ENCODE measurements at regions not wholly inside any gene's neighbourhood (a gene's known extent, or its start where the extent isn't known, plus 50 kb on each side); places are given as distances from the start of the nearest gene placed in this dataset.

DNA sequence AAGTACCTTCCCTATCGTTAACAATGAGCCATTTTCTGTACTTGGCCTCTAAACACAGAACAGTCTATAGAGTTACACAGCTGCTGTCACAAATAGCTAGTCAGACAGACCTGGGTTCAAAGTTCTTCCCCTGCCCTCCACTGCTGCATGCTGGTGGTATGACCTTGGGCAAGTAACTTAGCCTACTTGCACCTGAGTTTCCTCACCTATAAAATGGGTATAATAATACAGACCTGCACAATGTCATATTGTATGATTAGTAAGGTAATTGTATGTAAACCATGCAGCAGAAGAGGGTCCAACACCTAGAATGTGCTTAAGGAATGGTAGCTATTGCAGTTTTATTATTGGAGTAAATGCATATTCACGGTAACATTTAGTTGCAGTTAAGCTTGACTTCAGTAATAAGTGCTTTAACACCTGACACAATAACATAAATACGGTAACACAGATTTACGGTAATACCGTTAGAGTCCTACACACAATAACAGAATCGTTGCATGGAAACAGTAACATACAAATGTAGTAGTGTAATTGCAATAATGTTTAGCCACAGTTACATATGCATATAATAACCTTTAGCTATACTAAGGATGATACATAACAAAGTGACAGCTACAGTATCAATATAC lies 193.3 kb upstream of the CSF3R start:
- no peak for DNase-seq (ENCODE audit: low read depth)

GRCh38 chr1:36675106-36675505 lies 192.4 kb upstream of the CSF3R start:
- DNase-seq (ENCODE audit: low read depth) = no peak

DNA sequence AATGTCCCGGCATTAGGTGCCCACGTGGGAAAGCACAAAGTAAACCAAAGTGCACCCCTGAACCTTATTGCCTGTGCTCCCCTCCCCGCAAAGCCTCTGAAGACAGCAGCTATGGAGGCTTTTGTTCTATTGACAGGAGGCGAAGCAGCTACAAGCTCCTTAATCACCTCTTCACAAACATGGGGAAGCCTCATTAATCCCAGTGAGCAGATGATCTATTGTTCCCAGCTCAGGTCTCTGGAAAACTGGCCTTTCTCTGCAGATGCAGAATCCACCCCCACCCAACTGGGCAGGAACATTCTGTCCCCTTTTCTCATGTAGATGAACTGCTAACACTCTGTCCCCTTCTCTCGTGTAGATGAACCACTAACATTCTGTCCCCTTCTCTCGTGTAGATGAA lies 190.5 kb upstream of the CSF3R start:
- no peak for DNase-seq (ENCODE audit: low read depth)

GRCh38 chr1:36669262-36669661 lies 186.5 kb upstream of the CSF3R start:
- no peak for DNase-seq (ENCODE audit: low read depth)

GRCh38 chr1:36667836-36668235 lies 185.1 kb upstream of the CSF3R start:
- DNase-seq (ENCODE audit: low read depth) = no peak

DNA sequence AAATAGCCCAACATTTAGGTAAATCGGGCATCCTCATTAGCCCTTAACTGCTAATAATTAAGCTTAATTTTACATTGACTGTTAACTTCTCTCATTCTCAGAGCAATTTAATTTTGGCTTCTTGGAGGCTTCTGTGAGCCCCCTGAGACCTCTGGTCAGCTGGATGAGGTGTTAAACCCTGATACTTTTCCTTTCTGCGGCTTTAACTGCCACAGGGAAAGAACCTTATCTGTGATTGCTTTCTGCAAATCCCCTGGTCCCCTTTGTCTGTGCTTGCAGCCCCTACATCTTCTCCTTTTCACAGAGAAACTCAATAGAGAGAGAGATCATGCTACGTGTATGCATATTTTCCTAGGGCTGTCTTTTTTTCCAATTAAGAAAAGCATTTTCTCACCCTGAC lies 184.5 kb upstream of the CSF3R start:
- DNase-seq (ENCODE audit: low read depth) = no peak

GRCh38 chr1:36665478-36666080 lies 182.9 kb upstream of the CSF3R start:
- DNase-seq (ENCODE audit: low read depth) = no peak

- DNase-seq (ENCODE audit: low read depth) = no peak
These were observed 182.0 kb upstream of the CSF3R start for GRCh38 chr1:36664571-36665287.

DNA sequence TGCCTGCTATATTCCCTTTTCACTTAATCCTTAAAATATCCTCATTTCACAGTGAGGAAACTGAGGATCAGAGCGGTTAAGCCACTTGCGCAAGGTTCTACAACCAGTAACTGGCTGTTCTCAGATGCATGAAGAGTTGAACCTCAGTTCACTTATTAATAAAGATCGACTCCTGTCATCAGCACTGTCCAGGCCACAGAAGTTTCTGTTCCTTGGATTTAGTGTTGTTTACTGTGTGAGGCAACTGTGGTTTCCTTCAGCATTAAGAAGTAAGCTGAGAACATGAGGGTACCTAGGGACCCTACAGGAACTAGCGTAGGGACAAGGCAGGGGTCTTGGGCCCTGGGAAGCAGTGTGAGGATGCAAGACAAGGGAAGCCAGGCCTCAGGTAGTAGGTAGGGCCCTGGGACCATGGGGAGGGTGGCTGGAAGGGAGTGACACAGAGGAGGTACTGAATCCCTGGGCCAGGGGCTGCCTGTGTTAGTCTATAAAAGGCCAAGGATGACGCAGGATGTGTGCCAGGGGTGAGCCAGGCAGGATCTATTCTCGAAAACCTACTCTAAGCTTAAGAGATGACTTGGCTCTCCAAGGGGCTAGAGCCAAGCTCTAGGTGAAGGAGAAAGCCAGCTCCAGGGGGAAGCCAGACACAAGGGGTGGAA lies 181.2 kb upstream of the CSF3R start:
- no peak for DNase-seq (ENCODE audit: low read depth)

GRCh38 chr1:36658838-36659237 lies 176.1 kb upstream of the CSF3R start:
- DNase-seq (ENCODE audit: low read depth) = no peak

DNA sequence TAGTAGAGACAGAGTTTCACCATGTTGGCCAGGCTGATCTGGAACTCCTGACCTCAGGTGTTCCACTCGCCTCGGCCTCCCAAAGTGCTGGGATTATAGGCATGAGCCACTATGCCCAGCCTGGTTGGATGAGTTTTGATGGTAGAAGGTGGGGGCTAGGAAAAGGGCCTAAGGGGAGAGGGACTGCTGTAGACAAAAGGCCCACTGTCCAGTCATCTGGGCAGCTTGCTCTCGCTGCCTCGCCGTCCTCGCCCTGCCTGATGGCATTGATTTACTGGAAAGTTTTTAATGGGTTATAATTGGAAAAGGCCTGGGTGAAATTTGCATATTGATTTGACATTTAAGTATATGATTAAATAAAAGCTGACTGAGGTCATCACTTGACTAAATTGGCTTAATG lies 175.1 kb upstream of the CSF3R start:
- no peak for DNase-seq (ENCODE audit: low read depth)

DNA sequence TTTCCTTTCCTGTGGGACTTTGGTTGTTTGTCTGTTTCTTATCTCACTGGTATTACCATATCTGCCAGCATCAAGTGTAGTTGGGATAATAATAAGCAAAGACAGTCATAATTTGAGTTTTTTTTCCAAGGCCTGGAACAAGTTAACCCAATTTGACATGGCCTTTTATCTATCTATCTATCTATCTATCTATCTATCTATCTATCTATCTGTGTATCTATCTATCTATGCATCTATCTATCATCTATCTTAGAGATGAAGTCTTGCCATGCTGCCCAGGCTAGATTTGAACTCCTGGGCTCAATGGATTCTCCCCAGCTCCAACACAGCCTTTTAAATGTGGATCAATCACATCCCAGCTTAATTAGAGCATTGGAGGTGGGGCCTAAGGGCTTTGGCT lies 174.1 kb upstream of the CSF3R start:
- no peak for DNase-seq (ENCODE audit: low read depth)

- no peak for DNase-seq (ENCODE audit: low read depth)
These were observed 173.6 kb upstream of the CSF3R start for GRCh38 chr1:36656271-36656670.

DNA sequence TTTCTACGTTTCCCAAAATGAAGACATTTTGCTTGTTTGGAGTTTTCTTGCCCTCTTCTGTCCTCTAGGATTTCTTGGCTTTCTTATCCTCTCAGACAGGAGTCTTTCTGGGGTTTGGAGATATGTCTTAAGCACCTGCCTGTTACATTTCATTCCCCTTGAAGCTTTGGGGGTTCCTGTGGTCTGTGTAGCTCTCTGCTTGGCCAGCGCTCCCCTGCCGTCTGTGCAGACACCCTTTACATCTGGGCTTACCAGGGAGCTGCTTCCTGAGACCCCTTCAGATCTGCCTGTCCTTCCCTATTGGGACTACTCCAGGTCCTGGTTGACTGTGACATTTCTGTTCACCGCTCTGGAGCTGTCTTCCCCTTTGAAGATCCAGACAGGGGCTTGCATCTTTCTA lies 171.9 kb upstream of the CSF3R start:
- DNase-seq (ENCODE audit: low read depth) = no peak

- DNase-seq (ENCODE audit: low read depth) = no peak
These were observed 171.1 kb upstream of the CSF3R start for GRCh38 chr1:36653850-36654249.

DNA sequence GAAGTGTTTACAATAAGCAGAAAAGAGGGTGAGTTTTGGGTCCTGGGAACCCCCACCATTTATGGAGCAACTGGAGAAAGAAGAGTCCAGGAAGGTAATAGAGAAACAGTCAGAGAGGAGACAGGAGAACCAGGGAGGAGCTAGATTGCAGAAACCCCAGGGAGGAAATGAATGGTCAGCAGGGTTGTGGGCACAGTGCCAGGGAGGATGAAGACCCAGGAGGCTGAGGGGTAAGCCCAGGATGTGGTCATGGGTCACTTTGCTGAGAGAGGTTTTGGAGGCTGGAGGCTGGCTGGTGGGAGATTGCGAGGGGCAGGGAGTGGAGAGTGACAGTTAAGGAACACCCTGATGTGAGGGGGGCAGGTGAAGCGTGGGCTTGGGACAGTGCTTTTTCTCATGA lies 169.9 kb upstream of the CSF3R start:
- DNase-seq (ENCODE audit: low read depth) = no peak

DNA sequence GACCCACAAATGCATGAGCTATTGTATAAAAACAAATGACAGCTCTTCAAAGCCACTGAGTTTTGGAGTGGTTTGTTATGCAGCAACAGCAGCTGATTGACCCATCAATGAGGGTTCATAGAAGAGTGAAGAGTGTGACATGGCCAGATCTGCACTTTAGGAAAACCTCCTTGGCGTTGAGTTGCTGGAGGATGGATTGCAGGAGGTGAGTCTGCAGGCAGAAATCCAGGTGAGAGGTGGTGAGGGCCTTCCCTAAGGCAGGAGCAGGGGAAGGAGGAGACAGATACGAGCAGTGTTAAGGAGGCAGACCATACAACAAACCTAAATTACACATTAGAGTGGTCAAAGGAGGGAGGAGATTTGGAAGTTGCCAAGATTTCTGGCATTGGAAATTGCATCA lies 169.3 kb upstream of the CSF3R start:
- no peak for DNase-seq (ENCODE audit: low read depth)

GRCh38 chr1:36651176-36651910 lies 168.6 kb upstream of the CSF3R start:
- no peak for DNase-seq (ENCODE audit: low read depth)

DNA sequence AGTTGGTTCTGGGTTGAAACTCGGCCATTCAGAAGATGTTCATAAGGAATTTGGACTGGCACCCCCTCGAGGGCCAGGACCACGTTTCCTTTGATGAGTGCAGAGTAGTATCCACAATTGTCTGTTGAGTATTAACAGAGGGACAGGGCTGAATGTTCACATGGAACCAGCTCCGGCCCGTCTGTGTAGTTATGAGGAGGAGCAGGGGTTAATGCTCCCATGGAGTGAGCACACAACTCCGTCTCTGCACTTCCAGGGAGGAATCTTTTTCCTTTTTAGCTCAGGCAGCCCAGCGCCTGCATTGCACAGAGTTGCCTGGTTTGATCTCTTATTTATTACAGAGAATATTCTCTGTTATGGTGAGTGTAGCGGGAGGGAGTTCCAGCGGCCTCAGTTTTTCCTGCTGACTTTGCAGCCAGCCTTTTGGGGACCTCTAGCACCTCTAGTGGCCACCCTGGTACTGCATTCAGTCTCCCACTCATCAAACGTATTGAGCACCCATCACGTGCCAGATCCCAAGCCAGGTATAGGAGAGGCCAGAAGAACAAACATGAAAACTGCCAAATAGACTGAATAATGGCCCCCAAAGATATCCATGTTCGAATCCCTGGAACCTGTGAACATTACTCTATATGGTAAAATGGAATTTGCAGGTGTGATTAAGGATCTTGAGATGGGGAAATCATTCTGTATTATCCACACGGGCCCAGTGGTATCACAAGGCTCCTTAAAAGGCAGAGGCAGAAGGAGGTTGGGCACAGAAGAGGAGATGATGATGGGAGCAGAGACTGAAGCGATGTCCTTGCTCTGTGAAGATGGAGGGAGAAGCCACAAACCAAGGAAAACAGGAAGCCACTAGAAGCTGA lies 167.7 kb upstream of the CSF3R start:
- DNase-seq (ENCODE audit: low read depth) = peak; percentile 24

- DNase-seq (ENCODE audit: low read depth) = no peak
These were observed 163.2 kb upstream of the CSF3R start for GRCh38 chr1:36645867-36646266.

GRCh38 chr1:36644556-36644955 lies 161.8 kb upstream of the CSF3R start:
- DNase-seq (ENCODE audit: low read depth) = no peak

Measured in stimulated activated CD4-positive, alpha-beta T cell treated with anti-CD3 and anti-CD28 coated beads, Interleukin-2, amount 100 ng/mL, for 4 hours (primary cell).